Fibroblast of skin of left biceps (primary cell): ENCODE measurements at regions not wholly inside any gene's neighbourhood (a gene's known extent, or its start where the extent isn't known, plus 50 kb on each side); places are given as distances from the start of the nearest gene placed in this dataset.
A peak's percentile ranks its signal among the peaks of the same experiment; 100 is the strongest.
"Not testable (repeated sequence)": the region's sequence is repeated elsewhere in the genome, so short reads cannot be mapped to it uniquely, and the experiment has no call there.

Experiments used
- DNase-seq, 2 experiments: peaks; one replicate each; pipeline ENCODE4 v3.0.0-alpha.2; 2013; ENCODE audit warnings: low read depth in 2 of 2

DNA sequence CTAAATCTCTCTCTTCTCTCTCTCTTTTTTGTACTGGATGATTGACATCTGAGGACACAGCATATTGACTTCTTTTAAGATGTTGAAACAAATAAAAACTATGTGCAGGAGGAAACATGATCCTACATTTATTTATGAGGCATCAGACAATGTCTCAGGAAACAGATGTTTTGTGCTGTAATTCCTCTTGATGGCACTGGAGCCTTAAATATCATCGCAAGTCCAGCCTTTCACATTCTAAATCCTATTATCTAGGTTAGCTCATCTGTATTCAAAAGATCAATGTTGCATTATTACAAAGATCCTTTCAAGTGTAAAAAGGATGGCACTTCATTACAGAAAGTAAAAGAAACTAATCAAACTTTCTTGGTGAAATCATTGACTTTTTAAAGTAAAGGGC, 63.9 kb downstream of the MAT2B start:
- no peak for DNase-seq

DNA sequence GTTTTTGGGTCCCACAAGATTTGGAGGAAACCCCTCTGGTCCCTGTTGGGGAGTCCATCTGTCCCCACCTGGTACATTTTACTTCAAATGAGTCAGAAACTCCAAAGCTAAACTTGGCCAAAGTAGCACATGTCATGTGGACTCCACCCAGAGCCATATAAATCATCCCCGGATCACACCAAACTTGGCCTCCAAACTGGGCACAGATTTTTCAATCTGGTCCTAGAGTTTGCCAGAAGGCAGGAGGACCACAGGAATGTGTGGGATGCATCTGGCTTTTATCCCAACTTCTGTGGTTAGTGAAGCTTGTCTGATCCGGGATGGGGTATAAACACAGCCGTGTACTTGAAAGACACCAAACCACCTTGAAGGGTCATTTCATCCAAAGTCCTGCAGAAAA, 66.3 kb downstream of the MAT2B start:
- DNase-seq = peak; percentile 88 to 89

DNA sequence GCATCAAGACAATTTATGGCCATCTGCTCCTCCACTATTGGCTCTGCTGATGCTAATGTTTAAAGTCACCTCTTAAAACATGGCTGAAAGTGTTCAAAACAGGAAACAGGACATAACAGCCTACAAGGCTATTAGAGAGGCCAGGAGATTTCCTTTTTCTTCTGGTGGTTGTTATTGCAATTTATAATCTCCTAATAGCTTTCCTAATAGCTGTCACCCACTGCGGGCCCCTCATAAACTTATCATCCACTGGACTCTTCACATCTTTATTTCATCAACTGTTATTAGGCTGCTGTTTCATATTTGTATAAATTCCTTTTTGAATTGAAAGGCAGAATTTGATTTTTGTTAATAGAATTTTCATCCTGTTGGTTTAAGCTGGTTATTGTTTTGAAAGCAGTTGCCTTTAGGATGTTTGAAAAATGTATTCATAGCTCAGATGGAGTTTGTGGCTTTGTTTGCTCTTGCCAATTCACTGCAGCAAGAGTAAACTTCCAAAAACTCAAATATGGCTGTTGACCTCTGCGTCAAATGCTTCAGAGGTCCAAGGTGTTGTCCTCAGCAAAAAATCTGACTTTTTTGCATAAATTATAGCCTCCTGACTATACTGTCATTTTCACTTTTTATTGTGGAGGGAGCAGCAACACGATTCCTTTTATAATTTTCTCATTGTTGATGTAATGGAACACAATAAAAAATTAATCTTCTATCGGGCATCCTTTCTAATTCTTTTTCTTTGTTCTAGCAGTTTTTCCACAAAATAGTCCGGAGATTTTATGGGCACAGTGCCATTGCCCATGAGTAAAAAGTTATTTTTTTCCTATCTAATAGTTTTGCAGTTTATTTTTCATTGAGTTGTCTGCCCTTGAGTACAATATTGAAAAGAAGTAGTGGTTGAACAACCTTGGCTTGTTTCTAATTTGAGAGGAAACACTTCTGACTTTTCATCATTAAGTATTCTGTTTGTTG, 69.3 kb downstream of the MAT2B start:
- DNase-seq = no peak

DNA sequence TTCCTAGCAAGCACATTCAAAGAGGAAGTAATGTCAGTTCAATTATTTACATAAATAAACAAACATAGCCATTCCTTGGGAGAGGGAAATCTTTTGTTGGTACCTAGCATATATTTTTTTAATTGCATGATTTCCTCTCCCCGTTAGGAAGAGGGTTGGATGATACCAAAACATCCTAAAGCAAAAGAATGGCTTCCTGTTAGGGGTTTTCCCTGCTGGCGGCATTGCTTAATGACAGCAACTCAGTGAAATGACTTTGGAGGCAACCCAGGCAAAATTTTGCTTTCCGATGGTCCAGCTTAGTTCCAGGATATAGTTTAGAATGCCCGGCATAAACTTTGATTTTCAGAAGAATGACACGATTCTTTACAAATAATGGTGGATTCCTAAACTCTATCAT, 73.2 kb downstream of the MAT2B start:
- DNase-seq = no peak

DNA sequence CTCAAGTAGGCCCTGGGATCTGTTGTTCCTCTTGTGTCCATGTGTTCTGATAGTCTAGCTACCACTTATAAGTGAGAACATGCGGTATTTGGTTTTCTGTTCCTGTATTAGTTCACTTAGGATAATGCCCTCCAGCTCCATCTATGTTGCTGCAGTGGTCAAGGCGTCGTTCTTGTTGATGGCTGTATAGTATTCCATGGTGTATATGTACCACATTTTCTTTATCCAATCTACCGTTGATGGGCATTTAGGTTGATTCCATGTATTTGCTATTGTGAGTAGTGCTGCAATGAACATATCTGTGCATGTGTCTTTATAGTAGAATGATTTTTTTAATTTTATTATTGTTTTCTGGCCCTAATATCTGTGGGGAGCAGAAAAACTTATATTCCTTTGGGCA, 74.3 kb downstream of the MAT2B start:
- DNase-seq = no peak

DNA sequence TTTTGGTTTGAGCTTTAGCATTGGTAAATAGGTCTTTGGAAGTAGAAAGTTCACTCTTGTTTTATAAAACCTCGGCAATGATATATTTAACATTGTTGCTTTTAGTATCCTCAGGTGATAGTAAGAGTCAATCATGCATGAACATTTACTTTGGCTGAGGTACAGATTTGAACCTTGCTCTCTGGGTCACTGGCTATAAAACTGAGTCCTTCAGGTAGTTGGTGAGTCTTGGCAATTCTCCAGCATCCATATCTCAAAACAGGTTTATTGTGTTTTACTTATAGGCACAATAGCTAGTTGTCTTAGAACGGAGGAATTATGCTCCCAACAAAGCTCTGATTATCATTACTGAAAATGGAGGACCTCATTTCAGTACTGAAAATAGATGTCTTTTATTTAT, 75.1 kb downstream of the MAT2B start:
- no peak for DNase-seq

DNA sequence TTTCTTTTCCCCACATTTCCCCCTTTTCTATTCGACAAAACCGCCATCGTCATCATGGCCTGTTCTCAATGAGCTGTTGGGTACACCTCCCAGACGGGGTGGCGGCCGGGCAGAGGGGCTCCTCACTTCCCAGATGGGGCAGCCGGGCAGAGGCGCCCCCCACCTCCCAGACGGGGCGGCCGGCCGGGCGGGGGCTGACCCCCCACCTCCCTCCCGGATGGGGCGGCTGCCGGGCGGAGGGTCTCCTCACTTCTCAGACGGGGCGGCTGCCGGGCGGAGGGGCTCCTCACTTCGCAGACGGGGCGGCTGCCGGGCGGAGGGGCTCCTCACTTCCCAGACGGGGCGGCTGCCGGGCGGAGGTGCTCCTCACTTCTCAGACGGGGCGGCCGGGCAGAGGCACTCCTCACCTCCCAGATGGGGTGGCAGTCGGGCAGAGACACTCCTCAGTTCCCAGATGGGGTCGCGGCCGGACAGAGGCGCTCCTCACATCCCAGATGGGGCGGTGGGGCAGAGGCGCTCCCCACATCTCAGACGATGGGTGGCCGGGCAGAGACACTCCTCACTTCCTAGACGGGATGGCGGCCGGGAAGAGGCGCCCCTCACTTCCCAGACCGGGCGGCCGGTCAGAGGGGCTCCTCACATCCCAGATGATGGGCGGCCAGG, 78.2 kb downstream of the MAT2B start:
- not testable (repeated sequence) for DNase-seq

DNA sequence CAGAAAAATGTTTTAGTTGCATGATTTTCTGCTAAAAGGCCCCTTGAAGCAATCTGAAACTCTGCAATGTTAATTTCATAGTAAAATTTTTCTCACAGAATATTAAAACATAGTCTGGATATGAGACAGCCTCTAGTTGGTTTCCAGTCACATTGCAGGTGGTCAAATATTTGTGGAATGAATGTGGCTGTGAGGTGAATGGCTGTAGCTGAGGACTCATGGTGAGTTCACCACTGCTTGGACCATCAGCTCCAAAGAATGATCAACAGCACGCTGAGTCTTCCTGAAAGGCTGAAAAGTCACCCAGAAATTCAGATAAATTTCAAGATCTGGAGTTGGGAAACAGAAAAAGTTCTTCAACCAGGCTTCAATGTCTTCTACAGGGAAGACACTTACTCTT, 79.8 kb downstream of the MAT2B start:
- no peak for DNase-seq

DNA sequence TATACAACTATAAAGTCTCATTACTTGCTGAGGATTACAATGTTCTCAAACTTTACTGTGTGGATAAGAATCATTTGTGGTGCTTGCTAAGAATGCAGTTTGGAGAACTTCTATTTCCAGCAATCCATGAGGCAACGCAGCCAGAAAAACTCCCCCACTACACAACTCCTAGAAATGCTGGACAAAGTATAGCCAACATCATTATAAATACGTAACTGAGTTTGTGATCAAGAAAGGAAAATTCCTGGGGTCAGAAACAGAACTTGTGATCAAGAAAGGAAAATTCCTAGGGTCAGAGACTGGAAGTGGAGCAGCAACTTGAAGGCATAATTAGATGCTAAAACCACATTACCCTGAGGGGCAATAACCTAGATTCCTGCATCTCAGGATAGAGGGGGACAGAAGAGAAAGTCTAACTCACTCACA, 81.1 kb downstream of the MAT2B start:
- no peak for DNase-seq

DNA sequence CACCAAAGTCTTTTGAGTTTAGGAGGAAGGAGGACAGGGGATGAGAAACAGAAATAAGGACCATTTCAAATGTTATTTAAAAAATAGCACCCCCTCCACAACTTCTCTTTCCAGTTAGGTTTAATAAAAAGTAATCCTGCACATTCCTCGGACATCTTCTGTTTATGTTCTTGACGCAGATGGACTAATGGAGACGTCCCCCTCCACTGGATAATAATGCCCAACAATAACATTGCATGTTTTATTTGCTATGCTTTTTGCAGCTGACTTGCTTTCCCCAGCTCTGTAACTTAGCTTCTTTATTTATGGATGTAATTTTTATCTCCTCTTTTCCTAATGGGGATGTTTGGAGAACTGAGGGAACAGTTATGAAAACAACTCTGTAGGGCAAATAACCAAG, 89.5 kb downstream of the MAT2B start:
- no peak for DNase-seq

DNA sequence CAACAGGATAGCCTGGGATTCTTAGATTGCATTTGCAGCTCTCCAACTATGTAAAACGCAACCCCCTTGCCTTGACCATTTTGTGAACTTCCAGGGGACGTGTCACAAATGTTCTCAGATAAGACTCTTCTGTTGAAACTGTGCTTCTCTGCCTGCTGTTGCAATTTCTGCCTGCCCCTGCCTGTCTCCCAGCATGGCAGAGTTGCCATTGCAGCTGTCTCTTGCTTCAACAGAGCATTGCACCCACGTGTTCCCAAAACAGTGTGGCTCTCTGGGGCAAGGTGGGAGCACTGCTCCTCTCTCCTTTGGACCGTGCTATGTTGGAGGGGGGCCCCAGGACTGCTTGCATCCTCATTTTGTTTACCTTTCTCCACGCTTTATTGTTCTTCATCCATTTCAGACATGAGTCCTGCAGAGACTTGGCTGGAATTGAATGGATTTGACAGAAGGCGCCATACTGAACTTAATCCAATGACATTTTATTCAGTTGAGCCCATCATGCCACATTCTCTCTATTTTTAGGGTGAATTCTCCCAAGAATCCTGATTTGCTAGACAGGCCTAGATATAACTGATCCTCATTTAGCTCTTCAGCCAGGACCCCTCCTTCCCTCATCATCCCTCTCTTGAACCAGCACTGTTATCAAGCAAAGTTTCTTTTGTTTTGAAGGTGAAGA, 90.7 kb downstream of the MAT2B start:
- no peak for DNase-seq

DNA sequence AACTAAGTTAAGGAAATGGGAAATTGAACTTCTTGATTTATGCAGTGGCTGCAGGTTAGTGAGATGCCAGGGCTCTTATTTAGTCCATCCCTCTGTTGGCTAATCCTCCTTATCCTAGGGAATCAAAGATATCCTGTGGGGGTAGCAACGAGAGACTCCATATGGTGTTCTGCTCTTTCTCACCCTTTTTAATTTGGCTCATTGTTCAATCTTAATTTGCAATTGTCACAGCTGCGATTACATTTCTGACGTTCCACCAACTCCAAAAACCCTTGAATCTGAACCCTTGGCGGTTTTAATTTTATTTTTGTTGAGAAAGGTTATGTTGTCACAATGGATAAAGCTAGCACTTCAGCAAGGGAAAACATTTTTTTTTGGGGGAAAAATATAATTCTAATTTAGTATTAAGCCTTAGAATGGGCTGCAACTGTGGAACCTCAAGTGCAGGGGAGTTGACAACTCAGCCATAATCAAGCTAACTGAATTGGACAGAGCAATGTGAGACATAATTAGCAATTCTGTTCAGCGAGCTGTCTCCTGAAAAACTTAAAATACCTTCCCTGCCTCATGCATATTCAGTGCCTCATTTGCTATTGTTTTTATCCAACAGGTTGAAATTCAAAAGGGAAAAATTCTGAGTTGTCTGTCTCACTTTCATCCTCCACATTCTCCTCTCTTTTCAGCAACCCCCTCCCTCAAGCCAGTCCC, 91.3 kb downstream of the MAT2B start:
- no peak for DNase-seq

DNA sequence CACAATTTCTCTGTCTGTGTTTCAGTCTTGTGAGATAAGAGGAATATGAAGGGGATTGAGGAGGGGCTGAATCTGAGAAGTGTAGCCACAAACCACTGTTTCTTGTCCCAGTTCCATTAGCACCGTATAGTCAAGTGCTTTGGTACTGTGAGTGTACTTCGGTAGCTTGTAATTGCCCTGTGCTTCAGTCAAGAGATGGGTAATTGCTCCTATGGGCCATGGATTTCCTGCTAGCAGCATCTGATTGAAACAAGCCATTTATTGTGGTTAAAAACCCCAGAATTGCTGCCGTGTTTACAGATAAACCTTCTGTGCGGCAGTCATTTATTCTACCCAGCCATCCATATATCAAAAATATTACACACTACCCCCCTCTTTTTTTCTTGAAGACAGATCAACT, 98.6 kb downstream of the MAT2B start:
- no peak for DNase-seq

DNA sequence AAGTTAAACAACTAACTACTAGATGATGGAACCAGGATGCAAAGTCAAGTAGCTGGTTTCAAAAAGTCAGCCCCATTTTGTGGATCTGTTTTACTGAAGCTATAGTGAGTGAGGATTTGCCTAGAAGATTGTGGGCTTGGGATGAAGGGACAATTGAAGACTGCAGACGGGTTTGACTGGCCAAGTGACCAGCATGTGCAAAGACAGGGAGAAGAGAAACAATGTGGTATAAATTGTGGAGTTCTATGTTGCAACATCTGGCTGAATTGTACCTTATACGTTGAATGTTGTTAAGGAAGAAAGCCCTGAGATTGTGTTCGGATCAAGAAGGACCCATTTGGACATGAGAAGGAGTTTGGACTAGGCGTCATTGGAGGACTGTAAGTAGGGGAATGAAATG, 101.8 kb downstream of the MAT2B start:
- DNase-seq = no peak

DNA sequence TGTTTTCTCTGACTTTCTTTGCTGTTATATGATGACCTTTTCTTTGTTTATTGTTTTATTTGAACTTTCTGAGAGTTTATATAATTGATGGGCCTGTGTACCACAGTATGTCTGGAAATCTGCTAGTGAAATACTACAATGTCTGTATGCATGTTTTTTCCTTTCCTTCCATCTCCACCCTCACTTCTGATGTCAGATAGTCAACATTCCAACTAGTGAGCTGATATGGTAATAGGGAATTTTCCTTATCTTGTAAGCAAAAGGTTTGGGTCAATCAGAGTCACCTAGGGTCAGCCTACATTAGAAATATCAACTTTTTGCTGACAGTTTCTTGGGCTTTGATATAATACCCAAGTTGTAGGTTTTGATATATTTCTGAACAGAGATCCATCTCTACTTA, 103.2 kb downstream of the MAT2B start:
- DNase-seq = no peak

DNA sequence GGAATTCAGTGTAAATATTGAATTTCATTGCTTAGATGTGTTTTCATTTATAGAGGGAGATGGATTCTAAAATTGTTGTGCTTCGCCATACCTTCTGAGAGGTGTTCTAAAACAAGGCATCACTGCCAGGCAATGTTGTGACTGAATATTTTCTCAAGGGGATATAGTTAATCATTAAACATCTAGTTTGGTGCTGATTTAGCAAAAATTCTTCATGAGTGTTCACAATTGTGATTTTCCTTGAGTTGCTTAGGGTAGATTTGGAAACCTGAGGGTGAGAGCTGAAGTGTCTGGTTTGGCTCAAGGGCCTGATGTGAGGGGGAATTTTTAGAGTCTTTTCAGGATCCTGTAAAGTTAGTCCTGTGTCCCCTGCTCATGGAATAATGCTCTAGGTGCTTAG, 104.5 kb downstream of the MAT2B start:
- no peak for DNase-seq

DNA sequence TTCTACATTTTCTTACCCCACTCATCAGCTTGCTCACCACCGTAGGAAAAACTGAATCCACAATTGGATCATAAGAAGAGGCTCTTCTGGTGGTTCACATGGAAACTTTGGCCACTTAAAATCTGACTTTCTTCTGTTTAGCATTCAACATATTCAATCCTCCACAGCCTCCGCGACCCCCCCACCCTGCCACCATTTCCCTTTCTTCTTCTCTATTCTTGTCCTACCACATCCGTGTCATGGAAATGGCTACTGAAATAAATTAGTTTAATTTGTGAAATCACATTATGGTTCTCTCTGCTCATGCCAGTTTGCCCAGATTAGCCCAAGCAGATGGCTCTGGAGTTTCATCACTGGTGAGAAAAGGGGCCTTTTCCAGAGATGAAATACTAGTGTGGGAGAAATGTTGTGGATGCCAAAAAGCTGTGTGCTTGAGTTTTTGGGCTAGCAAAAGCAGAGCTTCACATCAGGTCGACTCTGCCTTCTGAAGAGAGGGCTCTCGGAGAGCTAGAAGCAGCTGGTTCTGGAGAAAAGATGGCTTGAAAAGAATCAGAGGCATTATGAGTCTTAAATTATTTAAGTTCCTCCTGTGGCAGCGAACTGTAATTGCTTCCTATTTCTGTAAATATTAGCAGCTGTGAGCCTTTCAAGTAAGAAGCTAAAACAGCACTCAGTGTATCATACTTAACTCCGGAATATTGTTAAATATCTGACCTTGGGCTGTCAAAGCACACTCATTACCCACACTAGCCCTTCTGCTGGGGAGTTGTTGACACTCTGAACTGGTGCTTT, 107.1 kb downstream of the MAT2B start:
- DNase-seq = no peak

DNA sequence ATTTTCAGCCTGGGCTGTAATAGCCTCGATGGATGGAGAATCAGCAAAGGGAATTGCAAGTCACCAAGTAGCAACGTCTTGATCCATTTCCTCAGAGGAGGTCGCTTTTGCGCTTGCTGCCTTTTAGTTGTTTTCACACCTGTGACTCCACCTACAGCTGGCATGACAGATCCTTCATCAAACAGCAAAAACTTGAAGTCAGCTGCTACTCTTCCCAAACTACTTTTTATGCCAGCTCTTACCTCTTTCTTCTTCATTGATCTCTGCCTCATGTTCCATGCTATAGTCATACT, 107.7 kb downstream of the MAT2B start:
- no peak for DNase-seq

DNA sequence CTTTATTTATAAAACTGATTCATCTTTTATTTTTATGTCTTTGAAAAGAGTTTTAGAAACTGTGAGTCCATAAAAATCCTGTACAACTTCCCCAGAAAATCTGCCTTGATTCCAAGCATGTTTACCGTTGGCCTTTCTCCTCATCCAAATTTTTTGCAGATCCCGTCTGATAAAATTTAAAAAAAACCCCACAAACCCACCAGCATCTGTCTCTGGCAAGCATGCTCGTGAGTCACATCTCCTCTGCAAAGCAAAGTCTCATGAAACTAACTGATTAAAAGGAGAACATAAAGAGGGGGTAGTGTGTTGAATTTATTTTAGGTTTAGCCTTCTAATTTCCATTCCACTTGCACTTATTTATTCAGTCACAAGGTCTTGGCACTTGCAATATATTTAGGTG, 109.4 kb downstream of the MAT2B start:
- DNase-seq = peak in 1 of 2 experiments; percentile 4

DNA sequence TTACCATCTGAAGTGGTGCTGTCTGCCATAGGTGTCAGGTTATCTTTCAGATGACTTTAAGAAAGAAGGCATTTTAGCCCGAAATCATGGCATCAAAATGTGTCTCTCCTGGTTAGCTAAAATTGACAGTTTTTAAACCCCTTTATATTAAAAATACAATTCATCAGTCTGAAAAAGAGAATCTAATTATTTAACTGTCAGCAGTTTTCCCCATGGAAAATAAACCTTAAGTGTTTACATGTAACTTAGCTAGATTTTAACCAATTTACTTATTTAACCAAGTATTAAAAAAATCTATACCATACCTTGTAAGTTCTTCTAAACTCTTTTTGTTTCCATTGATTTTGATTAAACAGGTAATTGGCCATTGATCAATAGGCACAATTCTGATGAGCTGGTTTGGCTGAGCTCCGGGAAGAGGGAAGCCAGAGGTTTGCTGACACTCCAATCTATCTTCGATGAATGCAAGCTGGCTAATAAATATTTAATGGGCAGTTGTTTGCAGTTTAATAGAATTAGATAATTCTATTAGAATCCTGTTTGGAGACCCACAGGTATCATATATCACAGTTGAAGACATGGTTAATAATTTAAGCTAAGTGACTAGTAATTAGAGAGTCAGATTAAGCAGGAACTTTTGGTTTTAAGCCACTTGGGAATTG, 114.0 kb downstream of the MAT2B start:
- no peak for DNase-seq

DNA sequence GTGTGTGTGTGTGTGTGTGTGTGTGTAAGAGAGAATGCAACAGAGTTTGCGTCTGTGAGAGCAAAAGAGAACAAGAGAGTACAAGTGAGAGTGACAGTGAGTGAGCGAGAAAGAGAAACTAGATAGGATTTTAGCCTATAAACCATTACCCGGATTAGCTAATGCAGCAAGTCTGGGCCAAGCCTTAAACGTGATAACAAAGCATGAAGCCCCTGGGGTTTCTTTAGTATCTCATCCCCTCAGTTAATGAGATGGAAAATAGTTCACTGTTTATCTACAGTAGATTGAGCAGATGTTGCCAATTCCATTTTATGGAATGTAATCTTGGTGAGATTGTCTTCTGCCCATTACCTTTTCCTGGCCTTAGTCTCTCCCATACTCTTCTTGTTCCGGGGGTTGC, 114.5 kb downstream of the MAT2B start:
- no peak for DNase-seq
